ENCODE measurements at regions not wholly inside any gene's neighbourhood (a gene's known extent, or its start where the extent isn't known, plus 50 kb on each side); places are given as distances from the start of the nearest gene placed in this dataset.

- TF ChIP-seq CTCF (IDR thresholded peaks at IDR 0.05) (no peak), POLR2A (IDR thresholded peaks at IDR 0.05) (no peak)
Observed at GRCh38 chr2:123061534-123061933, 963.6 kb upstream of the CNTNAP5 start.

All from Peyer's patch (tissue), 4 donors.